Adrenal gland (tissue), 9 donors: ENCODE measurements at regions not wholly inside any gene's neighbourhood (a gene's known extent, or its start where the extent isn't known, plus 50 kb on each side); places are given as distances from the start of the nearest gene placed in this dataset.

ENCODE experiments used
- DNase-seq, 7 donors: peaks; one replicate each; pipeline ENCODE4 v3.0.0-alpha.2; 2019 to 2020
- H3K27ac ChIP-seq, 5 donors: fragments of 200-600 bp; sonication (generic) in 4 of 5; 1 replicate in 3 of 5; 2 replicates in 2 of 5; pipeline versions ENCODE4 v1.5.1 to v1.8.0; 2016 to 2020; ENCODE audit warnings: mild to moderate bottlenecking in 1 of 5
- H3K27me3 ChIP-seq: fragments of 200-600 bp; 2 replicates; pipeline ENCODE4 v1.8.0; 2021
- H3K36me3 ChIP-seq, 2 donors: fragments of 200-600 bp; replicated peaks in 1 of 2; 1 replicate in 1 of 2; 2 replicates in 1 of 2; pipeline versions ENCODE4 v1.5.1 to v1.8.0; 2018 to 2022
- H3K4me1 ChIP-seq, 2 donors: fragments of 200-600 bp; replicated peaks in 1 of 2; 1 replicate in 1 of 2; 2 replicates in 1 of 2; pipeline versions ENCODE4 v1.5.1 to v1.8.0; 2018 to 2021
- H3K4me3 ChIP-seq, 4 donors: fragments of 200-600 bp; sonication (generic) in 3 of 4; one replicate each; pipeline ENCODE4 v1.5.1; 2016 to 2018
- H3K9me3 ChIP-seq, 3 donors: fragments of 200-600 bp; sonication (generic) in 1 of 3; replicated peaks in 1 of 3; 1 replicate in 2 of 3; 2 replicates in 1 of 3; pipeline versions ENCODE4 v1.5.1 to v1.8.0; 2016 to 2021
- CTCF ChIP-seq, 6 experiments: fragments of 450-650 bp in 4 of 6; fragments of 200-600 bp in 2 of 6; sonication (generic) in 1 of 6; IDR thresholded peaks; 1 replicate in 5 of 6; 2 replicates in 1 of 6; pipeline versions ENCODE4 v1.5.1 to v1.8.0; 2016 to 2021; ENCODE audit warnings: antibody characterized with exemption in 6 of 6, mild to moderate bottlenecking in 2 of 6, moderate library complexity in 1 of 6
- POLR2A ChIP-seq, 2 donors: fragments of 450-650 bp; IDR thresholded peaks; one replicate each; pipeline ENCODE4 v1.6.1; 2017; ENCODE audit warnings: antibody characterized with exemption in 2 of 2, mild to moderate bottlenecking in 2 of 2, moderate library complexity in 1 of 2
- WGBS, 4 donors: extraction: QIAGEN DNeasy Blood & Tissue Kit in 2 of 4; methylation state at CpG; one replicate each; pipeline versions ENCODE4 v1.1.5 to v1.1.7; 2013 to 2017; 5-methylcytosine and 5-hydroxymethylcytosine counted together
- intact Hi-C, 2 donors: fragments of 100-400 bp; cut with DNase I; formaldehyde crosslinking; loops; one replicate each; pipeline versions ENCODE4 v1.14.1 to v1.15.0; 2022 to 2023
- donor health status: healthy with polysubstance abuse.
- donor health status: Bipolar disorder and iron deficiency.
- donor health status: DM: yes; HTN: yes; CAD: no.
- donor health status: DM: no; HTN: no; CAD: no.
- donor health status: DM: no; HTN: no; CAD: no.

- no peak overlapping the region for H3K27ac ChIP-seq
- peaks cover 0 to 11% of the 10 kb centered on the region in 2 donors for H3K4me1 ChIP-seq
- no peaks in the 10 kb centered on the region for H3K9me3 ChIP-seq
- no peaks in the 10 kb centered on the region for H3K27me3 ChIP-seq
- H3K36me3 ChIP-seq = no peaks in the 10 kb centered on the region
- intact Hi-C loops = no loop called here
- no peak for TF ChIP-seq POLR2A (IDR thresholded peaks at IDR 0.05)
- TF ChIP-seq CTCF (IDR thresholded peaks at IDR 0.05) = no peak
- 59 to 89% (median 73%) methylated on average over 8 to 9 of the region's 9 CpGs for WGBS, 4 donors
- DNase-seq = peak in 2 of 7 donors; percentile 8 to 37
- no peak overlapping the region for H3K4me3 ChIP-seq
These were observed 295.2 kb upstream of the ZNF32 start for GRCh38 chr10:43943818-43944360.

DNA sequence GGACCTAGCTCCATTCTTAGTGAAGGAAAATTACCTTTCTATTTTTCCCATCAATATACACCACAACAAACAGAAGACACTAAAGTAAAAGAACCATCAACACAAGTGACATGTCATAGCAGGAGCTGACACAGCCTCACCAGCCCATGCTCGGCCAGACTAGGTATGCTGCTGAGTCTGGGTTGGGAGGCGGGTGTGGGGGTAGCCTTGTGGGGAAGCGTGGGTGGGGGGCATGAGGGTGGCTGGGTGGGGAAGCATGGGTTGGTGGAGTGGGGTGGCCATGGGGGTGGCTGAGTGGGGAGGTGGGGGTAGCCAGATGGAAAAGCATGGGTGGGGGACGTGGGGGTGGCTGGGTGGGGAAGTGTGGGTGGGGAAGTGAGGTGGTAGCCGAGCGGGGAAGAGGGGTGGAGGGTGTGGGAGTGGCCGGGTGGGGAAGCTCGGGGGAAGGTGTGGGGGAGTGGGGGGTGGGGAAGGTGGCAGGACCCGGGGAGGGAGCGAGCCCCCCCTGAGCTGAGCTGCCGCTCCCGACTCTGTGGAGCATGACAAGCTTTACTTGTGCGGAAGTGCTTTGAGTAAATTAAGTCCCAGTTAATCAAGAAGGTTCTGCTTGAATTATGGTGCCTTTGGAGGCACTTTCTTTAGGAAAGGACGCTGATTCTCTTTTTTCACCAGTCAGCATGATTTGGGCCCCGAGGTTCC is 294.6 kb upstream of the ZNF32 start:
- Histone ChIP-seq H3K4me3 (no peak overlapping the region), H3K9me3 (no peaks in the 10 kb centered on the region), H3K27ac (no peak overlapping the region), H3K4me1 (peaks cover 0 to 11% of the 10 kb centered on the region in 2 donors), H3K36me3 (no peaks in the 10 kb centered on the region), H3K27me3 (no peaks in the 10 kb centered on the region)
- peak in 2 of 7 donors; percentile 3 to 7 for DNase-seq
- 69 to 85% (median 74%) methylated on average over 12 to 15 of the region's 15 CpGs for WGBS, 4 donors
- TF ChIP-seq POLR2A (IDR thresholded peaks at IDR 0.05) (no peak), CTCF (IDR thresholded peaks at IDR 0.05) (no peak)
- intact Hi-C loops = no loop called here

DNA sequence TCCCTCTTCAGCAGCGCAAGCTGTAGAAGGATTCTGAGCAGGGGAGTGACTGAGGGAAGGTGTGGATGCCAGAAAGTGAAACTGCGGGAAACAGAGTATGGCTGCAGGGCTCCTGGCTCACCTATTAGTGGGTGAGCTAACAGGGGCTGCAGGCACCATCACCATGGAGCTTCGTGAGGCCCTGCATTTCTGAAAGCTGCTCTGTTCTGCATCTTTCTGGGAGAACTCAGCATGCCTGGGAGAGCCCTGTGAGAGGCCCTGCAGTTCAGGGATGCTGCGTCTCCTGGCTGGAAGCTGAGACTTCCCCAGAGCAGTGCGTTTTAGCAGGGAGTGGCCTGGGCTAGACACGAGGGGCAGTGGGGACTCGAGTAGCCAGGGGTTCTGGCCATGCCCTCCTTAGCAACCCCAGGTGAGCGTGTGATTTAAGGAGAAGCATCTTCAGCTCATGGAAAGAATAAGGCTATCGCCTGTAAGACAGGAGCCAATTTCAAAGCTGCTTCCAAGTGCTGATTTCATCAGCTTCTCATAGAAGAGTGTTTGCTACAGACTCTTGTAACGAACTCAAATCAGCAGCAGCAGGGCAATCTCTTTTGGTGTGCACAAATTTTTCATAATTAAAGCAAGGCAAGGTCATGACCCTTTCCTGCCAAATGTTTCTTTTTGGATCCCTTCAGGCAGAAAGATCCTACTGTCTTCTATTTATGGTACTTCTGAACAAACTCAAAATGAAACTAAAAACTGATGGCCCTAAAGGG is 293.6 kb upstream of the ZNF32 start:
- H3K4me3 ChIP-seq = no peak overlapping the region
- intact Hi-C loops = no loop called here
- H3K4me1 ChIP-seq = peaks cover 0 to 11% of the 10 kb centered on the region in 2 donors
- WGBS, 4 donors = 64 to 88% (median 80%) methylated on average over 6 to 10 of the region's 10 CpGs
- no peaks in the 10 kb centered on the region for H3K27me3 ChIP-seq
- DNase-seq = peak in 2 of 7 donors; percentile 10 to 35
- no peaks in the 10 kb centered on the region for H3K36me3 ChIP-seq
- H3K9me3 ChIP-seq = no peaks in the 10 kb centered on the region
- H3K27ac ChIP-seq = no peak overlapping the region
- no peak for TF ChIP-seq CTCF (IDR thresholded peaks at IDR 0.05)
- TF ChIP-seq POLR2A (IDR thresholded peaks at IDR 0.05) = no peak
